ENCODE measurements at regions not wholly inside any gene's neighbourhood (a gene's known extent, or its start where the extent isn't known, plus 50 kb on each side); places are given as distances from the start of the nearest gene placed in this dataset.

- no peaks in the 10 kb centered on the region for H3K27me3 Mint-ChIP-seq (ENCODE audit: insufficient read depth)
- intact Hi-C loops (cut with micrococcal nuclease) = no loop called here
- no peak overlapping the region for H3K4me3 Mint-ChIP-seq
- H3K27ac Mint-ChIP-seq = no peak overlapping the region
- no peak for DNase-seq (ENCODE audit: low spot score)
- peaks cover 11% of the 10 kb centered on the region for H3K4me1 Mint-ChIP-seq (ENCODE audit: low read depth)
- peaks cover 2% of the 10 kb centered on the region for H3K36me3 Mint-ChIP-seq (ENCODE audit: low read depth)
- H3K9me3 Mint-ChIP-seq = peaks cover 3% of the 10 kb centered on the region
These were observed 56.8 kb upstream of the IRF2BP2 start for GRCh38 chr1:234666761-234667160.

GRCh38 chr1:234665975-234666605, 56.1 kb upstream of the IRF2BP2 start:
- peaks cover 2% of the 10 kb centered on the region for H3K36me3 Mint-ChIP-seq (ENCODE audit: low read depth)
- no peak for DNase-seq (ENCODE audit: low spot score)
- intact Hi-C loops (cut with micrococcal nuclease) = no loop called here
- no peak overlapping the region for H3K4me3 Mint-ChIP-seq
- H3K27me3 Mint-ChIP-seq (ENCODE audit: insufficient read depth) = no peaks in the 10 kb centered on the region
- H3K9me3 Mint-ChIP-seq = peaks cover 3% of the 10 kb centered on the region
- H3K4me1 Mint-ChIP-seq (ENCODE audit: low read depth) = peaks cover 11% of the 10 kb centered on the region
- H3K27ac Mint-ChIP-seq = no peak overlapping the region

- no peak for DNase-seq (ENCODE audit: low spot score)
- Mint-ChIP-seq H3K27me3 (ENCODE audit: insufficient read depth) (no peaks in the 10 kb centered on the region), H3K27ac (no peak overlapping the region), H3K4me3 (no peak overlapping the region), H3K9me3 (no peaks in the 10 kb centered on the region), H3K4me1 (ENCODE audit: low read depth) (peaks cover 12% of the 10 kb centered on the region), H3K36me3 (ENCODE audit: low read depth) (peaks cover 1% of the 10 kb centered on the region)
- intact Hi-C loops (cut with micrococcal nuclease) = no loop called here
These were observed 52.2 kb upstream of the IRF2BP2 start for GRCh38 chr1:234662148-234662547.

GRCh38 chr1:234661317-234661928, 51.4 kb upstream of the IRF2BP2 start:
- H3K27ac Mint-ChIP-seq = no peak overlapping the region
- no peak for DNase-seq (ENCODE audit: low spot score)
- H3K4me3 Mint-ChIP-seq = no peak overlapping the region
- H3K4me1 Mint-ChIP-seq (ENCODE audit: low read depth) = peaks cover 19% of the 10 kb centered on the region
- no peaks in the 10 kb centered on the region for H3K9me3 Mint-ChIP-seq
- intact Hi-C loops (cut with micrococcal nuclease) = no loop called here
- peaks cover 3% of the 10 kb centered on the region for H3K36me3 Mint-ChIP-seq (ENCODE audit: low read depth)
- no peaks in the 10 kb centered on the region for H3K27me3 Mint-ChIP-seq (ENCODE audit: insufficient read depth)

- Mint-ChIP-seq H3K9me3 (no peaks in the 10 kb centered on the region), H3K4me1 (ENCODE audit: low read depth) (peaks cover 20% of the 10 kb centered on the region), H3K27ac (no peak overlapping the region), H3K4me3 (no peak overlapping the region), H3K27me3 (ENCODE audit: insufficient read depth) (no peaks in the 10 kb centered on the region), H3K36me3 (ENCODE audit: low read depth) (peaks cover 3% of the 10 kb centered on the region)
- intact Hi-C loops (cut with micrococcal nuclease) = no loop called here
- no peak for DNase-seq (ENCODE audit: low spot score)
These were observed 50.7 kb upstream of the IRF2BP2 start for GRCh38 chr1:234660536-234661316.
